ENCODE measurements at regions not wholly inside any gene's neighbourhood (a gene's known extent, or its start where the extent isn't known, plus 50 kb on each side); places are given as distances from the start of the nearest gene placed in this dataset.

- no peak for TF ChIP-seq REPIN1 (tag by site-specific recombination; IDR thresholded peaks at IDR 0.05; ENCODE audit: low read depth)
These were observed 1234.4 kb downstream of the SUCLG1 start (continued) for GRCh38 chr2:83224591-83225200.

DNA sequence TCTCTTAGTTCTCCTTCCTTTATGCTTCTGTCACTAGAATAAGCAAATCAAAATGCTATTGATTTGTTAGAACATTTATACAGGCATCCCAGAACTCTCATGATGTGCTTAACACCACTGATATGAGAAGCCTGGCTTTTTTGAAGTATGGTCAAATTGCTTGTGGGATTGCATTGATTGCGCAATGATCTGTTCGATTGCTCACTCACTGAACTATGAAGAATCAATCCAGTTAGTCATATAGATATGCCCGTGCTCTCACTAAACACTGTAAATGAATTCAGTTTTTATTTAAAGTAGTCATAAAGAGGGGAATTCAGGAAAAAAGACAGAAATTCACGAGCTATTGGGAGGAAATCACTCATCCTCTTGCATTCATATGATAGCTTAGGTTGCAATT, 1237.8 kb downstream of the SUCLG1 start:
- CTCF ChIA-PET, result interaction anchor here (0.6 kb wide), 2 partner anchors 29 to 819 kb away, joined by 3 read pairs; no protein-coding TSS in a partner anchor
- no peaks in the 10 kb centered on the region for H3K36me3 ChIP-seq (ENCODE audit: control insufficient read depth in 2 of 2, insufficient read depth in 1 of 2, low read length in 2 of 2)
- POLR2A ChIA-PET, result no interaction called here

DNA sequence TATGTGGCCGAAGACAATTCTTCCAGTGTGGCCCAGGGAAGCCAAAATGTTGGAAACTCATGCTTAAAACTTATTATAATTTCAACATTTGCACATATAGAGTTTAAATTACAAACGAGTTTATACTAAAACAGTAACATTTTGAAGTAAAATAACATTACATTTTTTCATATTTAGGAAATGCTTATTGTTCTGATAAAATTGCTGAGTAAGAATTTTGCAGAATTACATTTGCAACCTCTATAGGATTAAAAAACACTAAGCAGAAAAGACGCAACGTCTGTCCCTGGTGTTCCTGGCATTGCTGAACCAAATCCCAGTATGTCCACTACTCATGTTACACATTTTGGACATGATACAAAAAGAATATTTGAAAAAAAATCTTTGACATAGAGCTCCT, 1241.2 kb downstream of the SUCLG1 start:
- TF ChIP-seq ZBTB11 (tag by site-specific recombination; conservative IDR thresholded peaks at IDR 0.05; ENCODE audit: low read depth) (no peak), ZBTB49 (tag by site-specific recombination; IDR thresholded peaks at IDR 0.05; ENCODE audit: low read depth) (no peak), ZNF426 (tag by site-specific recombination; IDR thresholded peaks at IDR 0.05) (no peak), ZNF23 (tag by site-specific recombination; IDR thresholded peaks at IDR 0.05; ENCODE audit: borderline replicate concordance) (no peak), ZBTB17 (tag by site-specific recombination; IDR thresholded peaks at IDR 0.05) (no peak)
- Histone ChIP-seq H3K27ac (ENCODE audit: extremely low read depth, low read depth, low read length) (no peak overlapping the region), H3K4me1 (ENCODE audit: control insufficient read depth, insufficient read depth, low read length) (no peaks in the 10 kb centered on the region), H3K4me3 (ENCODE audit: low read depth, low read length) (no peak overlapping the region), H3K36me3 (ENCODE audit: control insufficient read depth in 2 of 2, insufficient read depth in 1 of 2, low read length in 2 of 2) (no peaks in the 10 kb centered on the region), H3K9me3 (ENCODE audit: control insufficient read depth, insufficient read depth, low read depth, low read length) (no peaks in the 10 kb centered on the region)
- POLR2A ChIA-PET, result no interaction called here
- CTCF ChIA-PET, result no interaction called here

More for the DNA sequence above, 1237.8 kb downstream of the SUCLG1 start:
- Histone ChIP-seq H3K4me1 (ENCODE audit: control insufficient read depth, insufficient read depth, low read length) (no peaks in the 10 kb centered on the region), H3K4me3 (ENCODE audit: low read depth, low read length) (no peak overlapping the region), H3K27ac (ENCODE audit: extremely low read depth, low read depth, low read length) (no peak overlapping the region), H3K9me3 (ENCODE audit: control insufficient read depth, insufficient read depth, low read depth, low read length) (no peaks in the 10 kb centered on the region)
- TF ChIP-seq ZFP41 (tag by site-specific recombination; IDR thresholded peaks at IDR 0.05; ENCODE audit: borderline replicate concordance), result no peak
- no peak for TF ChIP-seq ZFP37 (tag by site-specific recombination; IDR thresholded peaks at IDR 0.05)
- no peak for TF ChIP-seq ZNF121 (tag by site-specific recombination; IDR thresholded peaks at IDR 0.05)
- TF ChIP-seq, protein P1, sequence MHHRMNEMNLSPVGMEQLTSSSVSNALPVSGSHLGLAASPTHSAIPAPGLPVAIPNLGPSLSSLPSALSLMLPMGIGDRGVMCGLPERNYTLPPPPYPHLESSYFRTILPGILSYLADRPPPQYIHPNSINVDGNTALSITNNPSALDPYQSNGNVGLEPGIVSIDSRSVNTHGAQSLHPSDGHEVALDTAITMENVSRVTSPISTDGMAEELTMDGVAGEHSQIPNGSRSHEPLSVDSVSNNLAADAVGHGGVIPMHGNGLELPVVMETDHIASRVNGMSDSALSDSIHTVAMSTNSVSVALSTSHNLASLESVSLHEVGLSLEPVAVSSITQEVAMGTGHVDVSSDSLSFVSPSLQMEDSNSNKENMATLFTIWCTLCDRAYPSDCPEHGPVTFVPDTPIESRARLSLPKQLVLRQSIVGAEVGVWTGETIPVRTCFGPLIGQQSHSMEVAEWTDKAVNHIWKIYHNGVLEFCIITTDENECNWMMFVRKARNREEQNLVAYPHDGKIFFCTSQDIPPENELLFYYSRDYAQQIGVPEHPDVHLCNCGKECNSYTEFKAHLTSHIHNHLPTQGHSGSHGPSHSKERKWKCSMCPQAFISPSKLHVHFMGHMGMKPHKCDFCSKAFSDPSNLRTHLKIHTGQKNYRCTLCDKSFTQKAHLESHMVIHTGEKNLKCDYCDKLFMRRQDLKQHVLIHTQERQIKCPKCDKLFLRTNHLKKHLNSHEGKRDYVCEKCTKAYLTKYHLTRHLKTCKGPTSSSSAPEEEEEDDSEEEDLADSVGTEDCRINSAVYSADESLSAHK (tag by site-specific recombination; IDR thresholded peaks at IDR 0.05), result no peak
- TF ChIP-seq, protein P2, sequence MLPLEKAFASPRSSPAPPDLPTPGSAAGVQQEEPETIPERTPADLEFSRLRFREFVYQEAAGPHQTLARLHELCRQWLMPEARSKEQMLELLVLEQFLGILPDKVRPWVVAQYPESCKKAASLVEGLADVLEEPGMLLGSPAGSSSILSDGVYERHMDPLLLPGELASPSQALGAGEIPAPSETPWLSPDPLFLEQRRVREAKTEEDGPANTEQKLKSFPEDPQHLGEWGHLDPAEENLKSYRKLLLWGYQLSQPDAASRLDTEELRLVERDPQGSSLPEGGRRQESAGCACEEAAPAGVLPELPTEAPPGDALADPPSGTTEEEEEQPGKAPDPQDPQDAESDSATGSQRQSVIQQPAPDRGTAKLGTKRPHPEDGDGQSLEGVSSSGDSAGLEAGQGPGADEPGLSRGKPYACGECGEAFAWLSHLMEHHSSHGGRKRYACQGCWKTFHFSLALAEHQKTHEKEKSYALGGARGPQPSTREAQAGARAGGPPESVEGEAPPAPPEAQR (tag by site-specific recombination; IDR thresholded peaks at IDR 0.05), result no peak
- TF ChIP-seq SP2 (tag by site-specific recombination; IDR thresholded peaks at IDR 0.05), result no peak
- TF ChIP-seq ZNF501 (tag by site-specific recombination; IDR thresholded peaks at IDR 0.05), result no peak
- no peak for TF ChIP-seq ZNF560 (tag by site-specific recombination; IDR thresholded peaks at IDR 0.05; ENCODE audit: borderline replicate concordance)
- TF ChIP-seq ZNF114 (tag by site-specific recombination; IDR thresholded peaks at IDR 0.05), result no peak
- TF ChIP-seq ZNF473 (tag by site-specific recombination; IDR thresholded peaks at IDR 0.05), result no peak
- no peak for TF ChIP-seq MZF1 (tag by site-specific recombination; IDR thresholded peaks at IDR 0.05; ENCODE audit: borderline replicate concordance)
- TF ChIP-seq KLF10 (tag by site-specific recombination; IDR thresholded peaks at IDR 0.05), result no peak
- no peak for TF ChIP-seq ZNF10 (tag by site-specific recombination; IDR thresholded peaks at IDR 0.05)
- no peak for TF ChIP-seq ZSCAN23 (tag by site-specific recombination; IDR thresholded peaks at IDR 0.05)
- TF ChIP-seq REST (tag by site-specific recombination; IDR thresholded peaks at IDR 0.05), result no peak

All from HEK293 (cell line).